Stimulated activated CD4-positive, alpha-beta T cell treated with anti-CD3 and anti-CD28 coated beads, Interleukin-15, amount 100 ng/mL, for 48 hours (primary cell): ENCODE measurements at regions not wholly inside any gene's neighbourhood (a gene's known extent, or its start where the extent isn't known, plus 50 kb on each side); places are given as distances from the start of the nearest gene placed in this dataset.

ENCODE experiments used
- DNase-seq, 2 donors: peaks; one replicate each; pipeline ENCODE4 v3.0.0-alpha.2; 2020; ENCODE audit warnings: low read depth in 2 of 2

DNA sequence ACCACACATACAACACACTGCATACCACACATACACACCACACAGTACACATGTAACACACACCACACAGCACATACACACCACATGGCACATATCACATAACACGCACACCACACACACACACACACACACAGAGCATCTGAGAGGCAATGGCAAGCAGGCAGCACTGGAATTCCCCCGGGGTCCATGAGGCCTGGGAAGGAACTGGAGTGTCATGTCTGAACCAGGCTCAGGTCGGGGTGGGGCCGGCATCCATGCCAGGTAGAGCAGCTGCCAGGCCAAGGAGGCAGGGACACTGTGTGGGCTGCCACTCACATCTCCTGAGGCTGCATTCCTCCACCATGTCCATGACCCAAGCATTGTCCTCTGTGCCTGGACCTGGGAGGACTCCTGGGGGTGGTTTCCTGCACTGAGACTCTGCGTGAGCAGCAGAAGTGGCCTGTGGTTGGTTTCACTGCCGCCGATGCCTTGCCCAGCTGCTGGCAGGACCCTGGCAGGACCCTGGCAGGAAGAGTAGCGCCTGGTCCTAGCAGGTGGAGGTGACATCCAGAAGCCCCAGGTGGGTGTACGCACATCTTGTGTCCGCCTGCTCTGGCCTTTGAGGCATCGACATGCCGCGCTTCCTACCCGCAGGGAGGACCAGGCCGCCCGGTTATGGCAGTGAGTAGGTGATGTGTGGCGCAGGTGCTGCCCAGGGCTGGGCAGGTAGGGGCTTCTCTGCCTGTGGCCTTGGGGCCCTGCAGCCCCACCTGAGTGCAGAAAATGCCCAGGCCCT, 1280.4 kb downstream of the TBC1D22A start:
- DNase-seq = no peak

DNA sequence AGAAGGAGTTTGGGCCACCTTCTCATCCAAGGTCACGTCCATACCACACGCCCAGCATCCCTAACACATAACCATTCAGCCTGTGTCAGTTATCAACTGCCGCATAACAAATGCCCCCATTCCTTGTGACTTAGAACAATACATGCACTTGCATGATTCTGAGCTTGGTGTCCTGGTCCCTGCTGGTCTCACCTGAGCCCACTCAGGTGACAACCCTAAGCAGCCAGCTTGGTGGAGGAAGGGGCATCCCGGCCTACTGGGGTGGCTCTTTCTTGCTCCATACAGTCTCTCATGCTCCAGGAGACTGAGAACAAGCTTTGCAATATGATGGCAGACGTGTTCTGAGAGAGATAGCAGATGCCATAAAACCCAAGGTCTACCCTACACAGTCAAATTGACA, 1276.9 kb downstream of the TBC1D22A start:
- DNase-seq = no peak

DNA sequence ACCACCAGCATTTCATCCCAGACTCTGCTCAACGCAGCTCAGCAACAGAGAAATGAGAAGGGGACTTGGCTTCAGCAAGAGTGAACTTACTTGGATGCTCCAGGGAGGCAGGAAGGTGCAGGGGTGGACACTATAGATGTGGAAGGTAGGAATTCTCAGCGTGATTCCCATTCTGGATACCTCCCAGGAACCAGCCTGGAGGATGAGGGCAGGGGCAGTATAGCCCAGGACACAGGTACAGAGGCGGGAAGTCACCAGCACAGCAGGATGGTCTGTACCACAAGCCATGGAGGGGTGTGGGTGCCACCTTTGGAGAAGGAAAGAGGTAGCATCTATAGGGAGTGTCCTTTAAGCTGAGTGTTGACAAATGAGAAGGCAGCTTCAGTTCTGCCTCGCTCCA, 1275.2 kb downstream of the TBC1D22A start:
- DNase-seq = no peak

DNA sequence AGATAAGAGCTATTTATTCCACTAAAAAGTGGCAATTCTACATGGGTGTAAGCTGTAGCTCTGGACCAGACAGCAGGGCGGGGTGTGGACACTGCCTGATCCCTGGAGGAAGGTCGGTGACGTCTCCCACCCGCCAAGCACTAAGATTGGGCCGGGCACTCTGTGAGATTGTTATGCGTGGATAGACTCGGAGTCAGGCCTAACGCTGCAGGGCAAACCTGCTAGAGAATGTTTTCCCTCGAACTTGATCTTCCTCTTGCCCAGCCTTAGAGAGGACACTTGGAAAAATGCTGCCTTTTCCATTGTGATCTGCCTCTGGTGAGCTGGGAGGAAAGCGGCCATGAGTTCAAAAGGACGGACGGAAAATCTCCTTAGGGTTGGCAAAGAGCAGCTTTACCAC, 1273.4 kb downstream of the TBC1D22A start:
- no peak for DNase-seq

DNA sequence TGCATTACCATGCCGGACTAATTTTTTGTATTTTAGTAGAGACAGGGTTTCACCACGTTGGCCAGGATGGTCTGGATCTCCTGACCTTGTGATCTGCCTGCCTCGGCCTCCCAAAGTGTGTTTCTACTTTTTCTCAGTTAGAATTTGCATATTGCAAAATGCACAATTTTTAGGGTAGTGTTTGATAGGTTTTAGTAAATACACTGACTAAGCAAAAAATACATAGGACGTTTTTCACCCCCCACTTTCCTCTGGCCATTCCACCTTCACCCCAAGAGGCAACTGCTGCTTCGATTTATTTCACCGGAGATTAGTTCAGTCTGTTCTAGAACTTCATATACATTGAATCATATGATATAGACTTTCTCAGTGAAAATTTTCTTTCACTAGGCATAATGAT, 1269.1 kb downstream of the TBC1D22A start:
- no peak for DNase-seq

DNA sequence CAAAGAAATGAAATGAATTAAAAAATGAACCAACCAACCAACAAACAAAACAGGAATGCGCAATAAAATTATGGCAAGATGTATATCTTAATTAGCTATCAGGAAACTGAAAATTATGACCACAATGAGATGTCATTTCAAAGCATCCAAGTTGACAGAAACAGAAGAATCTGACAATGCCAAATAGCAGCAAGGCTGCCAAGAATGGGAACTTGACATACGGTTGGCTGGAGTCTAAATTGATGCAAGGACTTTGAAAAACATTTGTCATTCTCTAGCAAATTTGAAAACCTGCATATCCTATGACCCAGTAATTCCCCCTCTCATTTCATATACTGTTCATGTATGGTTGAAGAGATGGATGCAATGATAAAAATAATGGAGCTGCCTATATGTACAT, 1262.6 kb downstream of the TBC1D22A start:
- DNase-seq = no peak

DNA sequence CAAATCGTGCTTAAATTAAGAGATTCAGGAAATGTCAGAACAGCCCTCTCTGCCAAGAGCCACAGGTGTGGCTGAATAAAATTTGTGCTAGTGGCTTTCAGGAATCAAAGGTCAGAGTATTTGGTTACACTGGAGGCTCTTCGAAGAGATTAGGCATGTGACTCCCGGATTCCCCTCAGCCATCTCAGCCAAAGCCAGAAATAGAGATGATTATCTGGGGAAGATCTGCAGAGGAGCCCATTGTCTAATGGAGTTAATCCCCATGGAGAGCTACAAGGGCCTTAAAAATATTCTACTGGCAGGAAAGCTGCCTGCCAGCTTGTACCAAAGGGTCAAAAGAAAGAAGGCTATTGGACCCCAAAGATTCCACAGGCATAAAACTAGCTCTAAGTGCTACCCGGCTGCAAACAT, 1259.5 kb downstream of the TBC1D22A start:
- DNase-seq = no peak

DNA sequence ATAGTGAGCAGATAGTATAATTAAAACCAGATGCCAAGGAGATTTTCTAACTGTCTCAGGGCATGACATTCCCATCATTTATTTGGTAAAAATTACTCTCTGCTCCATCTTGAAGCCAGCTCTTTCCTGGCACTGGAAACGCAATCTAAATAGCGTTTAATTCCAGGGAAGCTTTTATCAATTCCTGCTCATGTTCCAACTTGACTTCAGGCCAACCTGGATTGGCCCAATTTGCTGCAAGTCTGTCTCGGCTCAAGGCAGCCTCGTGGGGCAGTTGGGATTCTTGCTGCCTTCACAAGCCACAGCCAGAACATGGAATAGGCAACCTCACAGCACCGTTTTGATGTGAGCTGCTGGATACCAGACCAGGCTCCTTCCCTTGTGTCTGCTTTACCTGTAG, 1255.9 kb downstream of the TBC1D22A start:
- DNase-seq = no peak

DNA sequence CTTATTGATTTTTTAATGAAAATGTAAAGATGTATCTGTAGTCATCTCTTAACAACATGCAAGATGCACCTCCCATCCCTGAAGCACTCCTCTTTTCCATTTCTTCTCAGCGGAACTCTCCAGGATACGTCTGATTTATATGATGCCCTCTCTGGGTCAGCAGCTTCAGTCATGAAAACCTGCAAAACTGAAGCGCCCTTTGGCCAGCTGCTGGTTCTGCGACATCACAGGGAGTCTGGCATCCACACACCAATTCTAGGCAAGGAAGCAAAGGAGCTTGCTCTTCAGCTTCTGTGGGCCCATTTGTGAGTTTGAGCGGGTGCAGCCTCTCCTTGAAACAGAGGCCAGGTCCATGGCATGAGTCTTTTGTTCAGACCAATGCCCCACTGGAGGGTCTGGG, 1253.3 kb downstream of the TBC1D22A start:
- no peak for DNase-seq

DNA sequence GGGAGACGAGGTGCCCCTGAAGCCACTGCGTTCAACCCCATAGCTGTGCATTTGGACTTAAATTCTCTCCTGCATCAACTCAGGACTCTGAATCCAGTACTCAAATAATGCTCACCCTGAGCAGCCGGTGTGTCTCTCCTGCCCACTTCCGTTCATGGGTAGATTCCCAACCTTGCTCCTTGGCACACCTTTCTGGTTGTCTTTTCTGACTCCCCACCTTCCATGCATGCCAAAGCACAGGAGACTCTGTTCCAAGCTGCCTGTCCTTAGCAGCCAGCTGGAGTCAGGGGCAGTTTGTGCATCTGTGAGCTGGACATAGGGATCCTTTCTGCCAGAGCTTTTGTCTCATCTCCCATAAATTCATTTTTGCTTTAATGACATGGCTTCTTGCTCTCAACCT, 1242.5 kb downstream of the TBC1D22A start:
- no peak for DNase-seq

DNA sequence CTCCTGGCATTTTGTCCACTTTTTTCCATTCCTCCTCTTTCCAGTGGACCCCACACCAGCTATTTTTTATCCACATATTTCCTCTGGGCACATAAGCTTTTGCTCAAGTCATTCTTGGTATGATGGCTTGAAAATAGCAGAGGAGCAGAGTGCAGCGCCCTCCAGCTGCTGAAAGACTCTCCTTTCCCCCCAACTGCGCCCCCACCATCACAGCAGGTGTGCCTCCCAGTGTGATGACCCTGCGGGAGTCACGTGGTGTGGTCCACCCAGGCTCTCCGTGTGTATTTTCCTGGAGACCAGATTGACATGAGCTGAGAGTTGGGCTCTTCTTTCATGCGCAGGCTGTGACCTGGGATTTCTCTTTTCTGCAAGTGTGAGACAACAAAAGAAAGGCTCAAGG, 1241.6 kb downstream of the TBC1D22A start:
- DNase-seq = no peak

DNA sequence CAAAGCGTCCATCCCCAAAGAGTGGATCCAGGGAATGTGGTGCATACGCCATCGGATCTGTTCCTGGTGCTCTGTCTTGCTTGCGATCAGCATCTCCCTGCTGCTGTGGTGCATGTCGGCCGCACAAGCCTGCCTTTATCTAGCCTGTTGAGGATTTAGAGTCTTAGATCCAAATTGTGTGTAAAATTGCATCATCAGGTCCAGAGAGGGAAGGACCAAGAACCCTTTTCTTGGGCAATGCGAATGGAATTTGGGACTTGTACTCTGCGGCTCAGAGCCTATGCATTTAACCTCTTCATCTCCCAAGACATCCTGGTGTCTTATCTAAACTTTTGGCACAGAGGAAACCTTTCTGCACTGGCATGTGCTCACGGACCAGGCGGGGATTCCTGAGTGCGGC, 1238.7 kb downstream of the TBC1D22A start:
- DNase-seq = no peak

DNA sequence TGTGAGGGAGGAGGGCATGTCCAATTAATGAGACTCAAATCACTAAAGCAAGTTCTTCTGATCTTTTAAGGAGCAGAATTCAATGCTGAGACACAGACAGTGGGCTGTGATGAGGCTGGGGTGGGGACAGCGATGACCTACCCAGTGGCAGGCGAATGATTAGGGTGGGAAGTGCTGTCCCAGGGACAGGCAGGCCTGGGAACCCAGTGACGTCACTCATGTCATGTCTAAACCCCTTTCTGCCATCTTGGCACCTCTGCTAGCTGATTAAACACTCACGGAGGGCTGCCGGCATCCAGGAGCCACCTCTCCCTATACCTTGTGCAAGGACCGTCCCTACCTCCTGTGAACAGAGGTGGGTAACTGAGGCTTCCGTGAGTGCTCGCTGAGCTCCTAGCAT, 1235.2 kb downstream of the TBC1D22A start:
- DNase-seq = no peak

DNA sequence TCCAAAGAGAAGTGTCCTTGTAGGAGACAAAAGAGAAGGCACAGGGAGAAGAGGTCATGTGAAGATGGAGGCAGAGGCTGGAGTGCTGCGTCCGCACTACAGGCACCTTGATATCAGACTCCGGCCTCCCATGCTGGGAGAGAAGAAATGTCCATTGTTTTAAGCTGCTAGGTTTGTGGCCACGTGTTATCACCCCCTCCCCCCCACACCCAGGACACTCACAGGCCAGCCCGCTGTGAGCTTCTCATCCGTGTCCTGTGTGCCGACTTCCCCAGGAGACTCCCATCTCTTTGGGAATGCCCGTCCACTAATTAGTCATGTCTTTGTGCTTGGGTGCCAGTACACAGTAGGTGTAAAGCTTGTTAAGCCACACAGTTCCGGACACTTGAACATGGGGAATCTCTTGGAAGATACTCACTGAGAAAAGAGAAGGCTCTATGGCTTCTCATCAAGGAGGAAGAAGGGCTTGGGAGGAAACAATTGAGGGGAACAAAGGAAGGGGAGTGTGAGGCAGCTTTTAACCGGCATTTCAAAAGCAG, 1234.7 kb downstream of the TBC1D22A start:
- DNase-seq = no peak

DNA sequence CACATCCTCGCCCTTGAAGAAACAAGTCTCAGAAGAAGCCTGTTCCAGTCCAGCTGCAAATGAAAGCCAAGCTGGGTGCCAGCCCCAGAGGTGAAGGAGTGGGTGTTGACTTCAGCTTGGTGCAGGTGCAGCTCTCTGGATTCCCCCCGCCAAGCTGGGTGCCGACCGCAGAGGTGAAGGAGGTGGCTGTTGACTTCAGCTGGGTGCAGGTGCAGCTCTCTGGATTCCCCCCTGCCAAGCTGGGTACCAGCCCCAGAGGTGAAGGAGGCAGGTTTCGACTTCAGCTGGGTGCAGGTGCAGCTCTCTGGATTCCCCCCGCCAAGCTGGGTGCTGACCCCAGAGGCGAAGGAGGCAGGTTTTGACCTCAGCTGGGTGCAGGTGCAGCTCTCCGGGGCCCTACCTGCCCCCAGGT, 1234.0 kb downstream of the TBC1D22A start:
- DNase-seq = no peak

DNA sequence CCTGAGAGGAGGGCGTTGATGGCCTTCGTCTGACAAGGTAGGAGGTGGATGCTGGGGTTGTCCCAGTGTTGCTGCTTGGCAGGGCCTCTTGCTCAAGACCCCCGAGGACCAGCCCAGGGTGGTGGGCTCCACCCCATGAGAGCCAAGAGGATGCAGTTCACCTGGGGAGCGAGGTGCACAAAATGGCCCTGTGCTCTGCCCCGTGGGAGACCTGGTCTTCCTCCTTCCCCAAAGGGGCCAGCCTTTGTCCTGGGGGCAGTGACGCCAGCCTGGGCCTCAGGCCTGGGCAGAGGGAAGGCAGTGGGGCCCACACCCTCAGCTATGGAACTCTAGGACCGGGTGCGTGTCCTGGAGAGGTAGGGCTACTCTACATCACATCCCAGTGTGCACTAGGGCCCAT, 1233.3 kb downstream of the TBC1D22A start:
- no peak for DNase-seq

DNA sequence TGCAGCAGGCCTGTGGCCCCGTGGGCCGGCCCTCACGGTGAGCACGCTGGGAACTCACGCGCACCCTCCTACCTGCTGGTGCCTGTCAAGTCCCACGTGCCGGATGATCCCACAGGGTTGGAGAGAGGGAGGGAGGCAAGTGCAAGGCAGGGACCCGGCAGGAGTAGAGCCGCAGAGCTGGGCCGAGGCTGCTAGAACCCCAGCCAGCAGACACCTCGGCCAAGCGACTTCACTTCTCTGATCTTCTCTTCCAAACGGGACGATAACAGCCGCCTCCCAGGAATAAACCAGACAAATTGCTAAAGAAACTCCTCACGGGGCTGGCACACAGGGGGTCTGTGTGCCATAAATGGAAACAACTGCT, 1232.8 kb downstream of the TBC1D22A start:
- DNase-seq = no peak

DNA sequence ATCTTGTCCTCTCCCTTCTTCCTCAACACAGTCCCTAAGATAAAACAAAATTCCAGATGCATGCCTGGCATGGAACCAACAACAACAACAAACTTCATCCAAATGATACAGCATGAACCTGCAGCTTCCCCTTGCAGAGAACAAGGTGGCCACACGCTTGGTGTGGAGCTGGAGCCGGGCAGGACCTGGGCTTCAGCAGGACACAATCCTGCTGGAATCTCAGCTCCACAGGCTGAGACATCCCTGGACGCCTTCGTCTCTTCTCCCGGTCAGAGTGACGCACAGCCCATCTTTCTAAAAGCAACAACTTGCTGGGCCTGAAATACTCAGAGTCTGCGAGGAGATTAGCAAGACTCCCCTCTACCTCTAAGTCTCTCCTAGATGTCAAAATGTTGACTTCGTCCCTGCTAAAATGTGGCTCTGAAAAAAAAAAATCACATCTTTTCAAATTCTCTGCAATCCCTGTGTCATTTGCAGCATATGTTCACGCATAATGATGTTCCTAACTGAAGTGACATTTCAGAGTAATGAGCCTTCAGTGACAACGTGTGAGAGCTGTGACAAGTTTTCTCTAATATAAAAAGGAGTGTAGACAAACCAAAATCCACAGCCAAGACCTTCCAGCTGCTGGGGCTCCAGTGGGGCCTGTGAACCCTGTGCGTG, 1232.3 kb downstream of the TBC1D22A start:
- DNase-seq = no peak

DNA sequence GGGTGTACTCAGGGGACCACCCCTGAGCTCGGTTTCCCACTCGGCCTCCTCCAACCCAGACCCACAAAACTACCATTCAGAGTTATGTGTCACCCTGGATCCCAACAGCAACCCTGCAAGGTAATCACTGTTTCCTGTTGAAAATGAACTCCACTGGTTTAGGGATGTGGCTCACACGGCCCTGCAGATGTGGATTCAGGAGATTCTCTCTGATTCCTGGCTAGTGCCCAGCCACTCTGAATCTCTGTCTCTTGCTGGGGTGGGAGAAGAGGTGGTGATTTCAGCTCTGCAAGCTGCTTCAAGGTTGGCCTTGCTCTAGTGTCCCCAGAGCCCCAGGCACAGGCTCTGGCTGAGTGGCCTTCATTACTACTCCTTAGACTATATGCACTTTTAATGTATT, 1231.6 kb downstream of the TBC1D22A start:
- no peak for DNase-seq

DNA sequence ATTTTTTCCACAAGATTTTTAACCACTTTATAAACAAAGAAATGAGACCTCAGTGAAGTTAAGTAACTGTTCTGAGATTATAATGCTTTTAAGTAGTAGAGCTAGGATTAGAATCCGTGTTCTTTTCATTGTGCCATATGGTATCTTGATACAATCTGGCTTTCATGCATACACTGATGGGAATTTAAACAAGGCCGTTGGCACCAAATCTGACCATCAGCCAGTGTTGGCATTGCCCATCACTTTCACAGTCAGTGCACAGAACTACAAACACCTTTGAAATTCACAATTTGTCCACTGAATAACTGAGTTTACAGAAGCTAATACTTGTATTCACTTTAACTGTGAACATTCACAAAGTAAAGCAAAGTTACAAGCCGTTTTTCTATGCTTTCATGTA, 1228.0 kb downstream of the TBC1D22A start:
- no peak for DNase-seq

DNA sequence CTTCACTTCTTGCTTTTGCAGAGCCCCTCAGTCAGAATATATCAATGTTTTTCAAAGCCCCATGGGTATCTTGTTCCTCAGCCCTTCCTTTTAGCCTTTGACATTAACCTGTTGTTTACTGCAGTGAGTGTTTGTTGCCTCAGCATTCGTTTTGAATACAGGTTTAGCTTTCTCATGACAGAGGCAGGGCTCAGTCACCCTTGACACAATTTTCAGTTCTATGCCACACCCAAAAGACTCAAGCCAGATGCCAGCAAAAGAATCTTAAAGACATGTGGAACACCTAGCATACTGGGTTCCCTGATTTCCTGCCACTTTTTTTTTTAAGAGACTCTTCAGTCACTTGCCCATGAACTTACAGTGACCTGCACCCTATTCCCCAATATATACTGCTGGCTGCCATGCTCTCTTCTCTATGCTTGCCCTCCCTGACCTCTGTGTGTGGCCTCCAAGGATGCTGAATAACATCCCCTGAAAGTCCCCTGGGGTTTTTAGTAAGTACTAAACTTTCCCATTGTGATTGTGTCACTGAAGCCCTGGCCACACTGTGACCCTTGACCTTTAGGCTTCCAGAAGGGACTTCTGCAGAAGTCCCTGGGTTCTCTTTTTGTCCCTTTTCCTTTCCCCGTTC, 1225.5 kb downstream of the TBC1D22A start:
- DNase-seq = no peak

DNA sequence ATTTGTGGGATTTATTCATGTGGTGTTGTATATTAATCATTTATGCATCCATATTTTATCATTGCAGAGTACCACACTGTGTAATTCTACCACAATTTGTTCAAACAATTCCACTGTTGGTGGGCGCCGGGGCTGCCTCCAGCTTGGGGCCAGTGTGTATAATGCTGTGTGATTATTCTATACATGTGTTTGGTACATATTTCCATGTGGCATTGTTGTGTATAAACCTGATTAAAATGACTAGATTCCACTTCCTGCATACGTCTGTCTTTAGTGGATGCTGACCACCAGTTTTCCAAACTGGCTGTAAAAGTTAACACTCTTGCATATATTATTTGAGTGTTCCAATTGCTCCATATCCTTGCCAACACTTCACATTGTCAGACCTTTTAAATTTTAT, 1213.8 kb downstream of the TBC1D22A start:
- no peak for DNase-seq

DNA sequence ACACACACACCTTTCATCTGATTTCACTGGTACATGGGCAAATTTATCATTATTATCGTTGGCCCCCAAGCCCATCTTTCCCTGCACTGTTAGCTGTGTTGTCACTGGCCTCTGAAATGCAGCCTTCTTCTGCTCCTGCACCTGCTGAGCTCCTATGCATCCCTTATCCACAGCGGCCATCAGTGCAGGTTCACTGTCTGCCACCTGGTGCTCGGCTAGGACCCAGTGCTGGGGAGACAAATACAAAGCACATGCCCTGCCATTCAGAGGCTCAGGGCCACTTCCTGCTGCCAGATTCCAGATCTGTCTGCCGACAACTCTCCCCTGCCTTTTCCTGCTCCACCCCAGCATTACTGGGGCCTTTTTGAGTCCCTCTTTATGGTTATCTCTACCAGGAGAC, 1205.4 kb downstream of the TBC1D22A start:
- DNase-seq = no peak
